ENCODE measurements at regions not wholly inside any gene's neighbourhood (a gene's known extent, or its start where the extent isn't known, plus 50 kb on each side); places are given as distances from the start of the nearest gene placed in this dataset.

DNA sequence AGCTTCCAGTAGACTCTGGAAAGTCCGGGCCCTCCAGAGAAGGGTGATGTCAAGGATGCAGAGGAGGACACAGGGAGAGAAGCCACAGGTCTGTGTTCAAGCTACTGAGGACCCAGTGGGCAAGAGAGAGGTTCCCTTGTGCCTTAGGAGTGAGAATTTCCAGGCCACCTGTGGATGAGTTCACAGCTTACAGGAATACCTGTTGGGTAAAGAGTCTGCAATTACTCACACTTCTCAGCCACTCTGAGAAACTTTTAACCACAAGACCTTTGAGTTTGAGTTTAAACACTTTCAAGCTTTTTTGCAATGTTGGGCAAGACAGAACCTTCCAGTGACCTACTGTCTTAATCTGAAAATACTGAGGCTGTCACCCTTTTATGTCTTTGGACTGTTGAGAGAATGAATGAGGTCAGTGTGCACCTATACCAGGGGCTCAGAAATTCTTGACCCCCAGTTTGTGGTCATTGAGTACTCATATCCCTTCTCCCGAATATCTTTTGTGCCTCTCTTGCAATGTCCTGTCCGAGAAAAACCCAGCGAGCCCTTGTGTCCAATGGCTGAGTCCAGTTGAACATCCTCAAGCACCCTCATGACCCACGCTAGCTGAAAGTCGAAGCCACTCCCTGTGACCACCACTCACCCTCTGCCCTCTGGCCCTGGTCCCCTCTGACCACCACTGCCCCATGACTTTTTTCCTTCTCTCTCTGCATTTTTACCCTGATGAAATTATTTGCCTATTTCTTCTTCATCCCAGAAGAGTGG lies 368.5 kb upstream of the ZNF507 start:
- DNase-seq (ENCODE audit: low spot score) = no peak

DNA sequence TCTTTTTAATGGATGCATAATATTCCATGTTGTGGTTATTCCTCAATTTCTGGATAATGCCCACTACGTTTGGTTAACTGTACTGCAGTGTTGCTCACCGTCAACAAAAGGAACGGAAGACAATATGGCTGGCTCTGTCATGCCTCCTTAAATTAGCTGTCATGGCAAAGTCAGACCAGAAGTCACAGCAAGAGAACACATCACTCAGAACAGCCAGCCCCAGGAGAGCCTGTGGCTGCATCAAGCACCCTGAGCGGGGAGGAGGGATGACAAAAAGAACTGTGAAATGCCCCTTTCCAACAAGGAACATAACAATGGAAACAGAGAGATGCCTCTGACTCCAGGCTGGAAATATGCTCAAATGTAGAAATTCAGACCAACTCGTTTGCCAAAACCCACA lies 366.0 kb upstream of the ZNF507 start:
- DNase-seq (ENCODE audit: low spot score) = no peak

- DNase-seq (ENCODE audit: low spot score) = no peak
These were observed 365.3 kb upstream of the ZNF507 start for GRCh38 chr19:31979949-31980670.

DNA sequence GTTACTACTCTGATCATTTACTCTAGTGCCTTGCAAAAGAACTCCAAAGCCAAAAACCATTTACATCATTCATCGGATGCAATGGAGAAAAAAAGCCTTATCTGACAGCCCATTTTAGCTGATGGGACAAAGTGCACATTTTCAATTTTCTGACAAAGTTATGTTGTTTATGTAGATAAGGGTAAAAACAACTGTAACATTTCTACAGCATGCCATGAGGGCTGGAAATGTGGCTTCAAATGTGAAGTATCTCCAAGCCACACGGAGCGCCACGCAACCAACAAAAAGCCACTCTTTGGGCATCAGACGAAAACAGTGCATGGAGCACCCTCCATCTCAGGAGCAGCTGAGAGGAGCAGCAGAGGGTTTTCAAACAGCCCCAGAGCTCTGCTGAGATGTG lies 364.6 kb upstream of the ZNF507 start:
- no peak for DNase-seq (ENCODE audit: low spot score)

GRCh38 chr19:31981545-31981944 lies 363.9 kb upstream of the ZNF507 start:
- no peak for DNase-seq (ENCODE audit: low spot score)

GRCh38 chr19:31983647-31984046 lies 361.8 kb upstream of the ZNF507 start:
- DNase-seq (ENCODE audit: low spot score) = no peak

- no peak for DNase-seq (ENCODE audit: low spot score)
These were observed 360.3 kb upstream of the ZNF507 start for GRCh38 chr19:31985001-31985605.

- no peak for DNase-seq (ENCODE audit: low spot score)
These were observed 358.5 kb upstream of the ZNF507 start for GRCh38 chr19:31986951-31987350.

- no peak for DNase-seq (ENCODE audit: low spot score)
These were observed 357.2 kb upstream of the ZNF507 start for GRCh38 chr19:31988256-31988655.

DNA sequence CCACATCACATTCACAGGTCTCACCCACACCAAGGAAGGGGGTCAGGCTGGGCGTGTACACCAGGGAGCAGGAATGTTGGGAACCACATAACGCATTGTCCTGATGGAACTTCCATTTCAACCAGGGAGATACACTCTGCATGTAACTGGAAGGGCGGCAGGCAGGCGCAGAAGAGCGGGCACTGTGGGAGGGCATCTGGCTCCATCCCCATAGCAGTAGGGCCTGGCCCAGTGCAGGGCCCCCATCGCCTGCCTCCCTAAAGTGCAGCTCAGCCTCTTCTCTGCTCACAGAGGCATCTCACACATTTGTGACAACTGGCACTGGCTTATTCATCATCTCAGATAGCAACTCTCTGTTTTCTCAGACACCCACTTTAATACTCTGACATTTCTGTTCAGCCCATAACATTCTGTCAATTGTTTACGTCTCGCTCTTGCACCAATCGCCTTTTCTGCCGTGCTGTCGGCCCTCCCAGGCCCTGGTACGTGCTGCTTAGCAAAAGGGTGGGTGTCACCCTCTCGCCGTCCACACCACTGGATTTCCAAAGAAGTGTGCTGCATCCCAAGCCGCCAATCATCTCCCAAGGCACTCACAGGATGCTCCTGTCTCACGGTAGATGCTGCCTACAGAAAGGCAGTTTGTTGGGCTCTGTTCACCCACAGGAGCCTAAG lies 353.3 kb upstream of the ZNF507 start:
- DNase-seq (ENCODE audit: low spot score) = no peak

- DNase-seq (ENCODE audit: low spot score) = no peak
These were observed 352.7 kb upstream of the ZNF507 start for GRCh38 chr19:31992750-31993149.

DNA sequence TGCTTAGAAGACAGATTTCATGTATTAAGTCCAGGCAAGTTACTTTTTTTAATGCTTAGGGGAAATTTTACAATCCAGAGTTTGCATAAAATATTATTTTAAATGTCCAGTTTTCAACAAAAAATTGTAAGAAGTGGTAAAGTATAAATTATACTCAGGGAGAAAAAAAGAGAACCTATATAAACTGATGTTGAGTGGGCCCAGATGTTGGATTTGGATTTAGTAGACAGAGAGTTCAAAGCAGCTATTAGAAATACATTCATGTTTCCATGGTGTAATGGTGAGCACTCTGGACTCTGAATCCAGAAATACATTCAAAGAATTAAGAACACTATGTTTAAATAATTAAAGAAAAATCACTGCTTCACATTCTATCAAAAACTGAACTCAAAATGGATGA lies 349.9 kb upstream of the ZNF507 start:
- DNase-seq (ENCODE audit: low spot score) = no peak

DNA sequence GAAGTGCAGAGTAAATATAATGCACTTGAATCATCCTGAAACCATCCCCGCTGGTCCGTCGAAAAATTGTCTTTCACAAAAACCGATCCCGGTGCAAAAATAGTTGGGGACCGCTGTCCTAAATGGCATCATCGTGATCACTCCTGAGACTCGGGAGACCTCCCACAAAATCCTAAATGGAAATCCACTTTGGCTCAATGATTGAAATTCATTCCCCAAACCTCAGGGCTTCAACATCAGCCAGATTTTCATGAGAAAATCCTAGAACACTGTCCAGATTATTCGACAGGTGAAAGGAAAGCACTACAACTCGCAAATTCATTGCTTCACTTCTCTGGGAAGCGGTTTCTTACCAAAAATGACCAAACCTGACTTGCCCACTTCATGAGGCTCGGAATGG lies 335.3 kb upstream of the ZNF507 start:
- no peak for DNase-seq (ENCODE audit: low spot score)

GRCh38 chr19:32012206-32012605 lies 333.2 kb upstream of the ZNF507 start:
- no peak for DNase-seq (ENCODE audit: low spot score)

GRCh38 chr19:32012886-32013631 lies 332.4 kb upstream of the ZNF507 start:
- DNase-seq (ENCODE audit: low spot score) = no peak

- DNase-seq (ENCODE audit: low spot score) = peak; percentile 57
These were observed 328.0 kb upstream of the ZNF507 start for GRCh38 chr19:32017176-32017953.

GRCh38 chr19:32018014-32018413 lies 327.4 kb upstream of the ZNF507 start:
- DNase-seq (ENCODE audit: low spot score) = peak; percentile 99

DNA sequence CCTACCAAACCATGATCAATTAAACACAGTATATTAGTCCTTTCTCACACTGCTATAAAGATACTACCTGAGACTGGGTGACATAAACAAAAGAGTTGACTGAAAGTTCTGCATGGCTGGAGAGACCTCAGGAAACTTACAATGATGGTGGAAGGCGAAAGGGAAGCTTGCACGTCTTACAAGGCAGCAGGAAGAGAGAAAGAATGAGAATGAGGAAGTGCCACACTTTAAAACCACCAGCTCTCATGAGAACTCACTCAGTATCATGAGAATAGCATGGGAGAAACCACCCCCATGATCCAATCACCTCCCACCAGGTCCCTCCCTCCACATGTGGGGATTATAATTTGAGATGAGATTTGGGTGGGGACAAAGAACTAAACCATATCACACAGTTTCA lies 324.9 kb upstream of the ZNF507 start:
- DNase-seq (ENCODE audit: low spot score) = no peak

GRCh38 chr19:32022044-32022640 lies 323.3 kb upstream of the ZNF507 start:
- peak; percentile 35 for DNase-seq (ENCODE audit: low spot score)

DNA sequence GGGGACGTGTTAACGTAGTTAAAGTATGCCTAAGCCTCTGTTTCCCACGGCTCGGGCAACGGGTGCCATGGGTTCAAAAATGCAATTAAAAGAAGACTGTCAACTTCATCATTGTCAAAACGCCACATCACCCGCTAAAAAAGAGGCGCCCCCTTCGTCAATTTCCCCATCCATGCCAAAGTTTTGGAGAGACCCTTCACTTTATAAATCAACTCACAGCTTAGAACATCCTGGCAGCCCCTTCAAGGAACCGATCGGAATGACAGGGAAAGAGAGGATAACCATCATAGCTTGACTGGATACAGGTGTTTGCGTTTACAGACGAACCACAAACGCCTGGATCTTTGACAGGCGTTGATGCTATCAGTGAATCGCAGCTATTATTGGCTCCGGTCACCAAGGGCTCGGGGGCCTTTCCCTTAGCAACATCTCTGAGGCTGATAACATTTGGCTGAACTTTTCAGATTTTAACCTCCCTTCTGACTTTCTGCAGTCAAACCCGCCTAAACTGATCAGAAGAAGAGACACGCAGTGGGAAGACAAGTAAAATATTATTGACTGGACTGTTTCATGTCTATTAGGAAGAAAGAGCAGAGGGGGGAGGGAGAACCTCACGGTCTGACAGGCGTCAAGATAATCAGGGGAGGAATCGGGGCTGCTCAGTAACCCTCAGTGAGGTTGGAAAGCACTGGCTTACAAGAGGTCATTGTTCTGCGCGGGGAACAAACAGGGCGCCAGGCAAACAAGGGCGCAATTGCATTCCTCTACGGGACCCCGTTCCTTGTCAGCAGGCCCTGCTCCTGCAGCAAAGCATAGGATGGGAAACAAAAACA lies 322.5 kb upstream of the ZNF507 start:
- DNase-seq (ENCODE audit: low spot score) = no peak
